ENCODE measurements at regions not wholly inside any gene's neighbourhood (a gene's known extent, or its start where the extent isn't known, plus 50 kb on each side); places are given as distances from the start of the nearest gene placed in this dataset.

DNA sequence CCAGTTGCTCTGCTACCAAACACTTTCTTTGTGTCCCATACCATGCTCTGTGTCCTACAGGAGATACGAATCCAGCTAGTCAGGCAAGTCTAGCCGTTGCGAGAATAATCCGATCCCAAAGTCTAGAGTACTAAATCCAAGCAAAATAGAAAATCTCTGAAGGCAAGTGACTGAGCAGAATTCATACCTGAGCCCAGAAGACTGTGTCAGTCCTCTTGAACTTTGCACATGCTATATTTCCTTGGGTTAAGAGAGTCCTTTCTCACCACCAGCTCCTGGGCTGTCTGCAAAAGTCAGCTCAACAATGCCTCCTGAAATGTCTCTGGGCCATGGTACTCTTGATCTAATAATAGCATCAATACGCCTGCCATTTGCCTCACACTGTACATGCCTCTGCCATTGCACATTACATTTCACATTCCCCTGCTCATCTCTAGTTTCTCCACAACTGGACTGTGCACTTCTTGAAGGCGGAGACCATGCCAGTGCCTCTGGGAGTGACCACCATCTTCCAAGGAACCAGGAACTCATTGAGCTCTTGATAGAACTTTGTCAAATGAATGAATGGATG lies 265.8 kb upstream of the ID2 start:
- Histone ChIP-seq H3K36me3 (ENCODE audit: insufficient read depth, low read depth, low read length) (no peaks in the 10 kb centered on the region), H3K4me1 (ENCODE audit: insufficient read depth, low read length) (0 out of 2 replicates have a peak, but pooled peaks cover 7% of the 10 kb centered on the region), H3K9me3 (ENCODE audit: insufficient read depth, low read depth, low read length) (no peaks in the 10 kb centered on the region), H3K27ac (ENCODE audit: low read length) (no peak overlapping the region), H3K4me3 (ENCODE audit: low read length) (no peak overlapping the region), H3K27me3 (ENCODE audit: insufficient read depth, low read length) (no peaks in the 10 kb centered on the region), H3K9ac (ENCODE audit: low read depth, low read length) (no peak overlapping the region)

DNA sequence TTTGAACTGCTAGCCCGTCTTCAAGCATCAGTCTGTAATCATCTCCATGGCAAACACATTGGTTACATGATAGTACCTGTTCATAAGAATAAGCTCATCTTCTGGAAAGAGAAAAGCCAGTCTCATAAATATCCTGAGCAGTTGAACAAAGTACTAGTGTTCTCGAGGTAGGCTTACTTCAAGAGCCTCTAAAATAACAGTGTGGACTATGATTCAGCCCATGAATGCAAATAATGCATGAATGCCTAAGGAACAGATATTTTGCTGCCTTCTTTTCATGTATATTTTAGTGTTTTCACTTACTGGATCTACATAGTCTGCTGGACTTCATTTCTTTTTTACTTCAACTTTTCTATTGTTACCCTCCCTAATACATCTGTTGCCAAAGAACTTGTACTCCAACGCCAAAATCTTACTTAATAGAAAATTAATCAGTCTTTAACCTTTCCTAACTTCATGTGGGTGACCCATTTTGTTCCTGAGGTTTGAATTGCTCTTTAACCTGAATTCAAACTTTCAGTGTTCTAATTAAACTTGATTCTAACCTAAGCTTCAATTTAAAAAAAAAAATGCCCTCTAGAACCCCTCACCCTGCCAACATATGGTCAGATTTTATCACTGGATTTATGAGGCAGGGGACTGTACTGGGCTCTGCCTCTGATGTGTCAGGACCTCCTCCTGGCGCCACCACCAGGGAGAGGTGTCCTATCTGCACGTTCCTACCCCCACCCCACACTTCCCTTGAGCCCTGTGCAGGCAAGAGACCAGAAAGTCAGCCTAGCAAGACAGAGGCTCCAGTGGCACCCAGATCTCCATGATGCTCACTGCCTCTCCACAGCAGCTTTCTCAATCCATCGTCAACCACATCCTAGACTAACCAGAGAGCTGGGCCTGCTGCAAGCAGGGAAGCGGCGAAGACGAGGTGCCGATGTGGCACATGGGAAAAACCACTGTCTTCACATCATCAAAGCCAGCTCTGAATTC lies 264.7 kb upstream of the ID2 start:
- Histone ChIP-seq H3K27me3 (ENCODE audit: insufficient read depth, low read length) (no peaks in the 10 kb centered on the region), H3K4me3 (ENCODE audit: low read length) (no peak overlapping the region), H3K9ac (ENCODE audit: low read depth, low read length) (no peak overlapping the region), H3K4me1 (ENCODE audit: insufficient read depth, low read length) (0 out of 2 replicates have a peak, but pooled peaks cover 7% of the 10 kb centered on the region), H3K27ac (ENCODE audit: low read length) (no peak overlapping the region), H3K36me3 (ENCODE audit: insufficient read depth, low read depth, low read length) (no peaks in the 10 kb centered on the region), H3K9me3 (ENCODE audit: insufficient read depth, low read depth, low read length) (no peaks in the 10 kb centered on the region)

DNA sequence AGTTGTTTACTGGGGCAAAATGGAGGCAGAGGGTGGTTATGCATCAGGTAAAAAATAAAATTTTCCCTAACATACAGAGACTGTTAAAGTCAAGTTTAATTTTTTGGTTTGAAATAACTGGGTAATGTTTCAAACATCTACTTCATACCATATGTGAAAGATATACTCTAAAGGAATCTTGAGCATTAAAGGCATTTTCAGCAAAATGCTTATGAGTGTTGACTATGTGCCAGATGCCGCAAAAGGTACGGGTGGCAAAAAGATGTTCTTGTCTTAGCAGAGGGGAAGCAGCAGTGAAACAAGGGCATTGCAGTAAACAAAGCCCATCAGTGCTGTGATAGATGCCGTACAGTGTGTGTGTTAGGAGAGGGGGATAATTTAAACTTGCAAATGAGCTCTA lies 263.1 kb upstream of the ID2 start:
- no peak overlapping the region for H3K9ac ChIP-seq (ENCODE audit: low read depth, low read length)
- no peak overlapping the region for H3K4me3 ChIP-seq (ENCODE audit: low read length)
- no peaks in the 10 kb centered on the region for H3K4me1 ChIP-seq (ENCODE audit: insufficient read depth, low read length)
- H3K27ac ChIP-seq (ENCODE audit: low read length): no peak overlapping the region
- no peaks in the 10 kb centered on the region for H3K27me3 ChIP-seq (ENCODE audit: insufficient read depth, low read length)
- no peaks in the 10 kb centered on the region for H3K36me3 ChIP-seq (ENCODE audit: insufficient read depth, low read depth, low read length)
- H3K9me3 ChIP-seq (ENCODE audit: insufficient read depth, low read depth, low read length): no peaks in the 10 kb centered on the region

DNA sequence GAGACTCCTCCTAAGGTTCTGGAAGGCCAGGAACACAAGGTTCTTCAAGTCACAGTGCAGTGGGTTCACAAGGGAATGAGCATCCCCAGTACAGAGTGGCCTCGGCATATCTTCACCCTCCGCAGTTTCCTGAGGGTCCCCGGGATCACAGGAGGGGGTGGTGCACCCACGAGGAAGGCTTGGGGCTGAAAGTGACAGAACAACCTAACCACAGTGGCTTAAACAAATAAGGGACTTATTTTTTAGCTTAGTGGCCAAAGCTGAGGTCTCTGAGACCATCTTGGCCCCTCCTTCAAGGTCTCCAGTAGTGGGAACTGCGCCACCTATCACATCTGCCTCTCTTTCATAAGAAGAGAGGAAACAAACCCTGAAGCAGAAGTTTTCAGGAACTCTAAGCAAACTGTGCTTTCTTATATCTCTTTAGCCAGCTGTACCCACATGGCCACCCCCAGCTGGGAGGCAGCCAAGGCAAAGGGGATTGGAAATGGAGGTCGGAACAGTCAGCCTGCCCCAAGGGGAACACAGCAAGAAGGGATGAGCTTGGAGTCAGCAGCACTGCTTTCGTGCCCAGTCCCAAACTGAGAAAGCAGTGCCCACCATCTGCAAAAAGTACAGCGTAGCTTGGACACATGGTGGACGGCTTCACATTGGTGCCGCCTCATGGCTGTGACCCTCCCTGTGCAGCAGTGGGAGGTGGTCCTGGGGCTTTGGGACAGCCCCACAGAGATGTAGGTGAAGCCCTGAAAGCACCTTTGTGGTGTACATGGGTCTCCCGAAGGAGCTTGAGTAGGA lies 260.0 kb upstream of the ID2 start:
- Histone ChIP-seq H3K36me3 (ENCODE audit: insufficient read depth, low read depth, low read length) (no peaks in the 10 kb centered on the region), H3K27ac (ENCODE audit: low read length) (no peak overlapping the region), H3K27me3 (ENCODE audit: insufficient read depth, low read length) (no peaks in the 10 kb centered on the region), H3K9ac (ENCODE audit: low read depth, low read length) (no peak overlapping the region), H3K4me1 (ENCODE audit: insufficient read depth, low read length) (no peaks in the 10 kb centered on the region), H3K4me3 (ENCODE audit: low read length) (no peak overlapping the region), H3K9me3 (ENCODE audit: insufficient read depth, low read depth, low read length) (no peaks in the 10 kb centered on the region)

DNA sequence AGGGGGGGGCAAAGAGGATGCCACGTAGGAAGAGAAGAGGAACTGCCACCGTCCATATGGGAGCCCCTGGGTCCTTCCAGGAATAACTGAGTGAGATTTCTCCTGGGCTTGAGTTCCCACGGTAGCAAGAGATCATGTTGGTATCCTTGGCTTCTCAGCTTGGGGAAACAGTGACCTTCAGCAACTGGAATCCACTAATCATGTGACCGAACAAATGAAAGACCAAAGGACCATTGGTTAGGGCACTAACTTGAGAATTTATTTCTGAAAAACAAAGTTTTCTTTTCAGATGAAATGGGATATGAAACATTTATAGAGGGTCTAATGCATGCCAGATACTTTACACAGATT lies 259.4 kb upstream of the ID2 start:
- Histone ChIP-seq H3K27me3 (ENCODE audit: insufficient read depth, low read length) (no peaks in the 10 kb centered on the region), H3K4me1 (ENCODE audit: insufficient read depth, low read length) (no peaks in the 10 kb centered on the region), H3K36me3 (ENCODE audit: insufficient read depth, low read depth, low read length) (no peaks in the 10 kb centered on the region), H3K9me3 (ENCODE audit: insufficient read depth, low read depth, low read length) (no peaks in the 10 kb centered on the region), H3K27ac (ENCODE audit: low read length) (no peak overlapping the region), H3K4me3 (ENCODE audit: low read length) (no peak overlapping the region), H3K9ac (ENCODE audit: low read depth, low read length) (no peak overlapping the region)

DNA sequence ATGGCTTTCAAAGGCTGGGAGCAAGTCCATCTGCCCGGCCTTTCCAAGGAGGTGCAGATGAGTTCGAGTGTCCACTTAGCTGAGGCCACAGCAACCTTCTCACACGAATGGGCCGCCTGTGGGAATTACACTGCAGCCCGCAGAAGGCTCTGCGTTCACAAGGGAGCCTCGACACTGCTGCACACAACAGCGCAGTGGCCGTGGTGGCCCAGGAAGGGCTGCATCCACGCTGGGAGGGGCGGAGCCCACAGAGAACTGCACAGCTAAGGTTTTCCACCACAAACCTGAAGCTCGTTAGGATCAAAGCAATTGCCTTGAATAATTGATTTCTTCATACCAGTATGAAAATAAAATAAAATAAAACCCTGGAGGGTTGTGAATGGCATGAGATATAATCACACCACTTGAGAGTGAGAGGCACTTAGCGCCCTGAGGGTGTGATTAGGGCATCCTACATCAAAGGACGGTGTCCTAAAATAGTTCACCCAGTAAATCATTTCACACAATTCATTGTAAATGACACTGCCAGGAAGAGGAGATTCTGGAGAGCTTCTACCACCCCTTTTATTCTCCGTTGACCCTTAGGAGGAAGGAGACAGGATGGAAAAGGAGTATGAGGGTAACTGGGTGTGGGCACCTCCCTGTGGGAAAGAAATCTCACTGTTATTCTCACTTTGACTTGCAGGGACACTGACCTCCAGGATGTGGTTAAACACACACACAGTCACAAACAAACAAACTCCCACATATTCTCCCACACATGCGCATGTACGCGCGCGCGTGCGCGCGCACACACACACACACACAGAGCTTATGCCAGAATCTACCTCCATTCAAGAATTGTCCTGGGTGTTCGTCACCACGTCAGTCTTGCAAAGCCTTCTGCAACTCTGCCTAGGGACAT lies 256.6 kb upstream of the ID2 start:
- Histone ChIP-seq H3K27ac (ENCODE audit: low read length) (no peak overlapping the region), H3K9me3 (ENCODE audit: insufficient read depth, low read depth, low read length) (no peaks in the 10 kb centered on the region), H3K36me3 (ENCODE audit: insufficient read depth, low read depth, low read length) (no peaks in the 10 kb centered on the region), H3K4me3 (ENCODE audit: low read length) (no peak overlapping the region), H3K27me3 (ENCODE audit: insufficient read depth, low read length) (no peaks in the 10 kb centered on the region), H3K9ac (ENCODE audit: low read depth, low read length) (no peak overlapping the region), H3K4me1 (ENCODE audit: insufficient read depth, low read length) (no peaks in the 10 kb centered on the region)

DNA sequence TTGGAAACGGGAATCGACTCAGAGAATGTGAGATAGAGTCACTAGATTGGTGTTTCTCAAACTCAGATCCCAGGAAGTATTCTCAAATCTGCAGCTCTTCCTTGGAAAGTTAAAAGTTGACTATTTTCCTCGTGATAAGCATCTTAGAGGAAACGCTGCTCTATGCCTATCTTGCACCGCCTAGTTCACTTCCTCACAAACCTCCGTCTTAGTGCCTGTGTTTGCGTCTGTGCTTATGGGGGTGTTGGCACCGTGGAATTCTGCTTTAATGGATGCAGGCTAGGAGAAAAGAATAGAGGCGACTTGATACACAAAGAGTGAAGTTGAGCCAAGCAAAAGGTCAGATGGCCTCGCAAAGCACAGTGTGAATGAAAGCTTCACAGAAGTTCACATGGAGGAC lies 255.3 kb upstream of the ID2 start:
- no peaks in the 10 kb centered on the region; the same call in 1 of the 2 replicates for H3K9me3 ChIP-seq (ENCODE audit: insufficient read depth, low read depth, low read length)
- H3K36me3 ChIP-seq (ENCODE audit: insufficient read depth, low read depth, low read length): no peaks in the 10 kb centered on the region
- no peak overlapping the region for H3K4me3 ChIP-seq (ENCODE audit: low read length)
- H3K9ac ChIP-seq (ENCODE audit: low read depth, low read length): no peak overlapping the region
- H3K4me1 ChIP-seq (ENCODE audit: insufficient read depth, low read length): no peaks in the 10 kb centered on the region
- H3K27me3 ChIP-seq (ENCODE audit: insufficient read depth, low read length): no peaks in the 10 kb centered on the region
- no peak overlapping the region for H3K27ac ChIP-seq (ENCODE audit: low read length)

DNA sequence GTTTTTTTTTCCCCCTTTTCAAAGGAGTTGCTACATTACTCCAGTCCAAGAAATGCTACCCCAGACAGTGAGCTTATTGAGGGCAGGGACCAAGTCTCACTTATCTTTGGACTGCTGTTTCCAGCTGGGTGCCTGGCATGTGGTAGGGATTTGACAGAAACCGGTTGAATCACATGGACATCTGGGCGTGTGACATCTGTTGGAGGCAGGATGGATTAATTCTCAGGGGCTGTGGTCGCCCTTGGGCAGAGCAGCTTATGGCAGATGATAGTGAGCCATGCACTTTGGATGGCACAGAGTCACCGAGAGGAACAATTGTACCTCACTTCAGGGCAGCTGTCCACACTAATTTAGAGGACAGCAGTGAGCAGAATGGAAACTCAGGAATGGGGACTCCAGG lies 254.6 kb upstream of the ID2 start:
- no peak overlapping the region for H3K27ac ChIP-seq (ENCODE audit: low read length)
- no peak overlapping the region for H3K4me3 ChIP-seq (ENCODE audit: low read length)
- H3K4me1 ChIP-seq (ENCODE audit: insufficient read depth, low read length): no peaks in the 10 kb centered on the region
- H3K9me3 ChIP-seq (ENCODE audit: insufficient read depth, low read depth, low read length): no peaks in the 10 kb centered on the region; the same call in 1 of the 2 replicates
- no peaks in the 10 kb centered on the region for H3K36me3 ChIP-seq (ENCODE audit: insufficient read depth, low read depth, low read length)
- no peaks in the 10 kb centered on the region for H3K27me3 ChIP-seq (ENCODE audit: insufficient read depth, low read length)
- no peak overlapping the region for H3K9ac ChIP-seq (ENCODE audit: low read depth, low read length)

DNA sequence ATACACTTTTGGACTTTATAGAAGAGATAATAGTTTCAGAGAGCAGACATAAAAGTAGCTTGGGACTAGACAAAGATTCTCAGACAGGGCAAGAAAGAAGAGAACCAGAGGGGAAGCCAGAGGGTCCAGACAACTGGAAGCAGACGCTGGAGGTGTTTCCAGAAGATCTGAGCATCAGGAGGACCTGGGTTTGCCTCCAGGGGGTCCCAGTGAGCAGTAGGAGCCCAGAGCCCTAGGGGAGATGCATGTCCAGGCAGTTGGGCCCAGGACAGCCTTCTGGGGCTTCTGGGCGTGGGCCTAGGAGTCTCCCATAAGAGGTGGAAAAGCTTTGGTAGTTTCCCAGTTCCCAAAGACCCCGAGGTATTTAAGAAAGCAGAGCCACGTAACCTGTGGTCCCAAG lies 251.2 kb upstream of the ID2 start:
- Histone ChIP-seq H3K27ac (ENCODE audit: low read length) (no peak overlapping the region), H3K9me3 (ENCODE audit: insufficient read depth, low read depth, low read length) (no peaks in the 10 kb centered on the region; the same call in 1 of the 2 replicates)

DNA sequence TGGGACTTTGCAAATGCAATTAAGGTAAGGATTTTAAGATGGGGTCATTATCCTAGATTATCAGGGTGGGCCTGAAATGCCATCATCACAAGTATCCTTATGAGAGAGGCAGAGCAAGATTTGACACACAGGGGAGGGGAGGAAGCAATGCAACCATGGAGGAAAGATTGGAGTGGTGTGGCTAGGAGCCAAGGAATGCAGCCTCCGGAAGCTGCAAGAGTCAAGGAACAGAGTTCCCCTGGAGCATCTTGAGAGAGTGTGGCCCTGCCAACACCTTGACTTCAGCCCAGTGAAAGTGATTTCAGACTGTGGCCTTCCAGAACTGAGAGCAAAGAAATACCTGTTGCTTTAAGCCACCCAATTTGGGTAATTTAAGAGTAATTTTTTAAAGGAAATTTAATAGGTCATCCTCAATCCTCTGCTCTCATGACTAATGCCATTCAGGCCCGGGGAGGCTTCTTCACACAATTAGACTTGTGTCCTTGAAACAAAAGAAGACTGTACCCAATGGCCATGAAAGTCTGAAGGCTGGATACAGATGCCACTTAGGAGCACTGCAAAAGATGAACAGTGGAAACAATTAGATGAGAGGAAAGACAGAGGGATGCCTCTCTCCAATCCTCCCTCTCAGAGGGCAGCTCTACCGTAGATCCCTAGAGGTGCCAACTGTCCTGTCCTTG lies 250.3 kb upstream of the ID2 start:
- no peaks in the 10 kb centered on the region for H3K36me3 ChIP-seq (ENCODE audit: insufficient read depth, low read depth, low read length)
- no peak overlapping the region for H3K4me3 ChIP-seq (ENCODE audit: low read length)
- H3K9ac ChIP-seq (ENCODE audit: low read depth, low read length): no peak overlapping the region
- H3K4me1 ChIP-seq (ENCODE audit: insufficient read depth, low read length): no peaks in the 10 kb centered on the region
- no peak overlapping the region for H3K27ac ChIP-seq (ENCODE audit: low read length)
- H3K27me3 ChIP-seq (ENCODE audit: insufficient read depth, low read length): no peaks in the 10 kb centered on the region
- H3K9me3 ChIP-seq (ENCODE audit: insufficient read depth, low read depth, low read length): no peaks in the 10 kb centered on the region; the same call in 1 of the 2 replicates

More for the DNA sequence above, 251.2 kb upstream of the ID2 start:
- H3K9ac ChIP-seq (ENCODE audit: low read depth, low read length): no peak overlapping the region
- no peak overlapping the region for H3K4me3 ChIP-seq (ENCODE audit: low read length)
- no peaks in the 10 kb centered on the region for H3K27me3 ChIP-seq (ENCODE audit: insufficient read depth, low read length)
- H3K4me1 ChIP-seq (ENCODE audit: insufficient read depth, low read length): no peaks in the 10 kb centered on the region
- H3K36me3 ChIP-seq (ENCODE audit: insufficient read depth, low read depth, low read length): no peaks in the 10 kb centered on the region
